ENCODE measurements at regions not wholly inside any gene's neighbourhood (a gene's known extent, or its start where the extent isn't known, plus 50 kb on each side); places are given as distances from the start of the nearest gene placed in this dataset.

GRCh38 chr3:150118219-150118618 is 147.5 kb upstream of the PFN2 start:
- Mint-ChIP-seq H3K4me3 (no peak overlapping the region), H3K36me3 (ENCODE audit: low read depth) (peaks cover 3% of the 10 kb centered on the region), H3K9me3 (peaks cover 3% of the 10 kb centered on the region), H3K27ac (no peak overlapping the region), H3K27me3 (ENCODE audit: low read depth) (peaks cover 6% of the 10 kb centered on the region), H3K4me1 (peaks cover 8% of the 10 kb centered on the region)
- TF ChIP-seq CTCF (IDR thresholded peaks at IDR 0.05; ENCODE audit: unreplicated experiment in 3 of 3), result no peak

GRCh38 chr3:150117076-150117475 is 146.4 kb upstream of the PFN2 start:
- Mint-ChIP-seq H3K36me3 (ENCODE audit: low read depth) (peaks cover 3% of the 10 kb centered on the region), H3K27ac (no peak overlapping the region), H3K9me3 (peaks cover 3% of the 10 kb centered on the region), H3K4me1 (peaks cover 8% of the 10 kb centered on the region), H3K4me3 (no peak overlapping the region), H3K27me3 (ENCODE audit: low read depth) (peaks cover 6% of the 10 kb centered on the region)
- no peak for TF ChIP-seq CTCF (IDR thresholded peaks at IDR 0.05; ENCODE audit: unreplicated experiment in 3 of 3)

GRCh38 chr3:150116196-150116595 is 145.5 kb upstream of the PFN2 start:
- Mint-ChIP-seq H3K36me3 (ENCODE audit: low read depth) (no peaks in the 10 kb centered on the region), H3K27ac (no peak overlapping the region), H3K4me3 (no peak overlapping the region), H3K27me3 (ENCODE audit: low read depth) (peaks cover 6% of the 10 kb centered on the region), H3K9me3 (no peaks in the 10 kb centered on the region), H3K4me1 (peaks cover 8% of the 10 kb centered on the region)
- TF ChIP-seq CTCF (IDR thresholded peaks at IDR 0.05; ENCODE audit: unreplicated experiment in 3 of 3), result no peak

- Mint-ChIP-seq H3K4me3 (no peak overlapping the region), H3K9me3 (no peaks in the 10 kb centered on the region), H3K27me3 (ENCODE audit: low read depth) (peaks cover 6% of the 10 kb centered on the region), H3K4me1 (peaks cover 8% of the 10 kb centered on the region), H3K36me3 (ENCODE audit: low read depth) (no peaks in the 10 kb centered on the region), H3K27ac (no peak overlapping the region)
- no peak for TF ChIP-seq CTCF (IDR thresholded peaks at IDR 0.05; ENCODE audit: unreplicated experiment in 3 of 3)
Measured at GRCh38 chr3:150114873-150115540, 144.3 kb upstream of the PFN2 start.

GRCh38 chr3:150114273-150114672 is 143.6 kb upstream of the PFN2 start:
- Mint-ChIP-seq H3K4me3 (no peak overlapping the region), H3K36me3 (ENCODE audit: low read depth) (no peaks in the 10 kb centered on the region), H3K27me3 (ENCODE audit: low read depth) (peaks cover under 1% of the 10 kb centered on the region), H3K4me1 (peaks cover 8% of the 10 kb centered on the region), H3K9me3 (no peaks in the 10 kb centered on the region), H3K27ac (no peak overlapping the region)
- no peak for TF ChIP-seq CTCF (IDR thresholded peaks at IDR 0.05; ENCODE audit: unreplicated experiment in 3 of 3)

GRCh38 chr3:150110097-150110496 is 139.4 kb upstream of the PFN2 start:
- Mint-ChIP-seq H3K9me3 (no peaks in the 10 kb centered on the region), H3K27ac (no peak overlapping the region), H3K4me3 (no peak overlapping the region), H3K36me3 (ENCODE audit: low read depth) (no peaks in the 10 kb centered on the region), H3K27me3 (ENCODE audit: low read depth) (no peaks in the 10 kb centered on the region), H3K4me1 (peaks cover 14% of the 10 kb centered on the region)
- no peak for TF ChIP-seq CTCF (IDR thresholded peaks at IDR 0.05; ENCODE audit: unreplicated experiment in 3 of 3)
